ENCODE measurements at regions not wholly inside any gene's neighbourhood (a gene's known extent, or its start where the extent isn't known, plus 50 kb on each side); places are given as distances from the start of the nearest gene placed in this dataset.

- intact Hi-C loops (cut with micrococcal nuclease; ENCODE audit: unreplicated experiment) = no loop called here
- Histone ChIP-seq H3K27ac (ENCODE audit: low read length) (no peak overlapping the region), H3K27me3 (ENCODE audit: control insufficient read depth, insufficient read depth, low read length) (no peaks in the 10 kb centered on the region), H3K4me1 (ENCODE audit: control insufficient read depth, insufficient read depth, low read length) (no peaks in the 10 kb centered on the region), H3K9me3 (ENCODE audit: control insufficient read depth, insufficient read depth, low read depth, low read length) (no peaks in the 10 kb centered on the region), H3K4me3 (ENCODE audit: low read depth in 2 of 2, low read length in 2 of 2) (no peak overlapping the region), H3K36me3 (ENCODE audit: control insufficient read depth, insufficient read depth, low read length) (no peaks in the 10 kb centered on the region)
- in situ Hi-C loops (cut with HindIII; ENCODE audit: low pct_unique_long_range_greater_than_20kb, low sequenced_read_pairs) = no loop called here
- TF ChIP-seq CTCF (IDR thresholded peaks at IDR 0.05) = no peak
- no peak for TF ChIP-seq TCF7L2 (IDR thresholded peaks at IDR 0.05; ENCODE audit: low read depth, low read length)
- TF ChIP-seq REST (IDR thresholded peaks at IDR 0.05; ENCODE audit: insufficient read depth in 1 of 2, low read depth in 2 of 2, low read length in 1 of 2) = no peak
- TF ChIP-seq SIN3A (IDR thresholded peaks at IDR 0.05; ENCODE audit: borderline replicate concordance, insufficient read depth, low read depth, low read length) = no peak
- no peak for TF ChIP-seq POLR2AphosphoS5 (IDR thresholded peaks at IDR 0.05; ENCODE audit: low read depth, low read length)
- no peak for ATAC-seq
- no peak for DNase-seq (ENCODE audit: low read depth, low spot score)
- no TSS peak for BruUV-seq (replicated peaks)
- CTCF ChIA-PET = no interaction called here
- POLR2A ChIA-PET = no interaction called here
Measured at GRCh38 chr7:20479706-20480105, 135.8 kb upstream of the ABCB5 start.

- intact Hi-C loops (cut with micrococcal nuclease; ENCODE audit: unreplicated experiment) (no loop called here), in situ Hi-C loops (cut with HindIII; ENCODE audit: low pct_unique_long_range_greater_than_20kb, low sequenced_read_pairs) (no loop called here)
- H3K4me3 ChIP-seq (ENCODE audit: low read depth in 2 of 2, low read length in 2 of 2) = no peak overlapping the region
- no peaks in the 10 kb centered on the region for H3K27me3 ChIP-seq (ENCODE audit: control insufficient read depth, insufficient read depth, low read length)
- ATAC-seq = no peak
- POLR2A ChIA-PET = no interaction called here
- CTCF ChIA-PET = no interaction called here
- H3K36me3 ChIP-seq (ENCODE audit: control insufficient read depth, insufficient read depth, low read length) = no peaks in the 10 kb centered on the region
- no peaks in the 10 kb centered on the region for H3K4me1 ChIP-seq (ENCODE audit: control insufficient read depth, insufficient read depth, low read length)
- no peaks in the 10 kb centered on the region for H3K9me3 ChIP-seq (ENCODE audit: control insufficient read depth, insufficient read depth, low read depth, low read length)
- TF ChIP-seq CTCF (IDR thresholded peaks at IDR 0.05) (no peak), TCF7L2 (IDR thresholded peaks at IDR 0.05; ENCODE audit: low read depth, low read length) (no peak), REST (IDR thresholded peaks at IDR 0.05; ENCODE audit: insufficient read depth in 1 of 2, low read depth in 2 of 2, low read length in 1 of 2) (no peak), SIN3A (IDR thresholded peaks at IDR 0.05; ENCODE audit: borderline replicate concordance, insufficient read depth, low read depth, low read length) (no peak), POLR2AphosphoS5 (IDR thresholded peaks at IDR 0.05; ENCODE audit: low read depth, low read length) (no peak)
- DNase-seq (ENCODE audit: low read depth, low spot score) = no peak
- no TSS peak for BruUV-seq (replicated peaks)
- H3K27ac ChIP-seq (ENCODE audit: low read length) = no peak overlapping the region
Measured at GRCh38 chr7:20482071-20482470, 133.4 kb upstream of the ABCB5 start.

Data from Panc1 (cell line).